ENCODE measurements at regions not wholly inside any gene's neighbourhood (a gene's known extent, or its start where the extent isn't known, plus 50 kb on each side); places are given as distances from the start of the nearest gene placed in this dataset.
"Not testable (repeated sequence)": the region's sequence is repeated elsewhere in the genome, so short reads cannot be mapped to it uniquely, and the experiment has no call there.

GRCh38 chr9:36521148-36521547 is 51.5 kb upstream of the MELK start:
- no peaks in the 10 kb centered on the region for H3K27me3 ChIP-seq (ENCODE audit: control insufficient read depth in 1 of 2, insufficient read depth in 2 of 2, low read length in 2 of 2)
- 75 to 79% methylated on average over 4 of the region's 4 CpGs for WGBS, 2 donors
- no peaks in the 10 kb centered on the region for H3K36me3 ChIP-seq (ENCODE audit: control insufficient read depth in 2 of 2, insufficient read depth in 2 of 2, low read length in 1 of 2)
- H3K4me3 ChIP-seq (ENCODE audit: low read depth in 1 of 2, low read length in 2 of 2) = no peak overlapping the region
- no peak overlapping the region for H3K27ac ChIP-seq (ENCODE audit: low read depth in 2 of 2, low read length in 1 of 2)
- no peaks in the 10 kb centered on the region for H3K9me3 ChIP-seq (ENCODE audit: control insufficient read depth in 2 of 2, insufficient read depth in 1 of 2, low read depth in 1 of 2, low read length in 1 of 2)
- H3K4me1 ChIP-seq (ENCODE audit: control insufficient read depth in 2 of 2, insufficient read depth in 2 of 2, low read length in 1 of 2) = no peaks in the 10 kb centered on the region

- H3K4me3 ChIP-seq (ENCODE audit: low read depth in 1 of 2, low read length in 2 of 2) = no peak overlapping the region
- no peaks in the 10 kb centered on the region for H3K36me3 ChIP-seq (ENCODE audit: control insufficient read depth in 2 of 2, insufficient read depth in 2 of 2, low read length in 1 of 2)
- H3K4me1 ChIP-seq (ENCODE audit: control insufficient read depth in 2 of 2, insufficient read depth in 2 of 2, low read length in 1 of 2) = no peaks in the 10 kb centered on the region
- H3K9me3 ChIP-seq (ENCODE audit: control insufficient read depth in 2 of 2, insufficient read depth in 1 of 2, low read depth in 1 of 2, low read length in 1 of 2) = no peaks in the 10 kb centered on the region
- H3K27ac ChIP-seq (ENCODE audit: low read depth in 2 of 2, low read length in 1 of 2) = no peak overlapping the region
- no peaks in the 10 kb centered on the region for H3K27me3 ChIP-seq (ENCODE audit: control insufficient read depth in 1 of 2, insufficient read depth in 2 of 2, low read length in 2 of 2)
Observed at GRCh38 chr9:36517131-36517530, 55.6 kb upstream of the MELK start.

- Histone ChIP-seq H3K27ac (ENCODE audit: low read depth in 2 of 2, low read length in 1 of 2) (no peak overlapping the region), H3K4me3 (ENCODE audit: low read depth in 1 of 2, low read length in 2 of 2) (no peak overlapping the region), H3K36me3 (ENCODE audit: control insufficient read depth in 2 of 2, insufficient read depth in 2 of 2, low read length in 1 of 2) (no peaks in the 10 kb centered on the region), H3K4me1 (ENCODE audit: control insufficient read depth in 2 of 2, insufficient read depth in 2 of 2, low read length in 1 of 2) (no peaks in the 10 kb centered on the region), H3K27me3 (ENCODE audit: control insufficient read depth in 1 of 2, insufficient read depth in 2 of 2, low read length in 2 of 2) (no peaks in the 10 kb centered on the region), H3K9me3 (ENCODE audit: control insufficient read depth in 2 of 2, insufficient read depth in 1 of 2, low read depth in 1 of 2, low read length in 1 of 2) (no peaks in the 10 kb centered on the region)
- WGBS, 2 donors = 80 to 87% methylated on average over 4 of the region's 4 CpGs
Observed at GRCh38 chr9:36504156-36504555, 68.5 kb upstream of the MELK start.

GRCh38 chr9:36503172-36504088 is 69.3 kb upstream of the MELK start:
- Histone ChIP-seq H3K27me3 (ENCODE audit: control insufficient read depth in 1 of 2, insufficient read depth in 2 of 2, low read length in 2 of 2) (no peaks in the 10 kb centered on the region), H3K4me1 (ENCODE audit: control insufficient read depth in 2 of 2, insufficient read depth in 2 of 2, low read length in 1 of 2) (no peaks in the 10 kb centered on the region), H3K4me3 (ENCODE audit: low read depth in 1 of 2, low read length in 2 of 2) (no peak overlapping the region), H3K9me3 (ENCODE audit: control insufficient read depth in 2 of 2, insufficient read depth in 1 of 2, low read depth in 1 of 2, low read length in 1 of 2) (no peaks in the 10 kb centered on the region), H3K36me3 (ENCODE audit: control insufficient read depth in 2 of 2, insufficient read depth in 2 of 2, low read length in 1 of 2) (no peaks in the 10 kb centered on the region), H3K27ac (ENCODE audit: low read depth in 2 of 2, low read length in 1 of 2) (no peak overlapping the region)
- WGBS, 2 donors = 81 to 83% methylated on average over 6 of the region's 6 CpGs

- no peaks in the 10 kb centered on the region for H3K36me3 ChIP-seq (ENCODE audit: control insufficient read depth in 2 of 2, insufficient read depth in 2 of 2, low read length in 1 of 2)
- H3K4me1 ChIP-seq (ENCODE audit: control insufficient read depth in 2 of 2, insufficient read depth in 2 of 2, low read length in 1 of 2) = no peaks in the 10 kb centered on the region
- H3K4me3 ChIP-seq (ENCODE audit: low read depth in 1 of 2, low read length in 2 of 2) = no peak overlapping the region
- no peaks in the 10 kb centered on the region for H3K9me3 ChIP-seq (ENCODE audit: control insufficient read depth in 2 of 2, insufficient read depth in 1 of 2, low read depth in 1 of 2, low read length in 1 of 2)
- 90% methylated on average over 3 of the region's 3 CpGs for WGBS, 2 donors
- no peak overlapping the region for H3K27ac ChIP-seq (ENCODE audit: low read depth in 2 of 2, low read length in 1 of 2)
- H3K27me3 ChIP-seq (ENCODE audit: control insufficient read depth in 1 of 2, insufficient read depth in 2 of 2, low read length in 2 of 2) = no peaks in the 10 kb centered on the region
Observed at GRCh38 chr9:36501727-36502126, 71.0 kb upstream of the MELK start.

GRCh38 chr9:36500931-36501330 is 71.8 kb upstream of the MELK start:
- H3K4me3 ChIP-seq (ENCODE audit: low read depth in 1 of 2, low read length in 2 of 2); H3K27me3 ChIP-seq (ENCODE audit: control insufficient read depth in 1 of 2, insufficient read depth in 2 of 2, low read length in 2 of 2); H3K36me3 ChIP-seq (ENCODE audit: control insufficient read depth in 2 of 2, insufficient read depth in 2 of 2, low read length in 1 of 2); H3K4me1 ChIP-seq (ENCODE audit: control insufficient read depth in 2 of 2, insufficient read depth in 2 of 2, low read length in 1 of 2); H3K9me3 ChIP-seq (ENCODE audit: control insufficient read depth in 2 of 2, insufficient read depth in 1 of 2, low read depth in 1 of 2, low read length in 1 of 2); H3K27ac ChIP-seq (ENCODE audit: low read depth in 2 of 2, low read length in 1 of 2): not testable (repeated sequence)
- WGBS, 2 donors = 90 to 95% methylated on average over 2 of the region's 2 CpGs

- Histone ChIP-seq H3K4me3 (ENCODE audit: low read depth in 1 of 2, low read length in 2 of 2) (no peak overlapping the region), H3K36me3 (ENCODE audit: control insufficient read depth in 2 of 2, insufficient read depth in 2 of 2, low read length in 1 of 2) (no peaks in the 10 kb centered on the region), H3K9me3 (ENCODE audit: control insufficient read depth in 2 of 2, insufficient read depth in 1 of 2, low read depth in 1 of 2, low read length in 1 of 2) (no peaks in the 10 kb centered on the region), H3K27me3 (ENCODE audit: control insufficient read depth in 1 of 2, insufficient read depth in 2 of 2, low read length in 2 of 2) (no peaks in the 10 kb centered on the region), H3K27ac (ENCODE audit: low read depth in 2 of 2, low read length in 1 of 2) (no peak overlapping the region), H3K4me1 (ENCODE audit: control insufficient read depth in 2 of 2, insufficient read depth in 2 of 2, low read length in 1 of 2) (no peaks in the 10 kb centered on the region)
- 69 to 74% methylated on average over 8 of the region's 8 CpGs for WGBS, 2 donors
Observed at GRCh38 chr9:36499174-36499890, 73.4 kb upstream of the MELK start.

GRCh38 chr9:36493564-36493963 is 79.1 kb upstream of the MELK start:
- H3K9me3 ChIP-seq (ENCODE audit: control insufficient read depth in 2 of 2, insufficient read depth in 1 of 2, low read depth in 1 of 2, low read length in 1 of 2); H3K4me1 ChIP-seq (ENCODE audit: control insufficient read depth in 2 of 2, insufficient read depth in 2 of 2, low read length in 1 of 2); H3K36me3 ChIP-seq (ENCODE audit: control insufficient read depth in 2 of 2, insufficient read depth in 2 of 2, low read length in 1 of 2); H3K27me3 ChIP-seq (ENCODE audit: control insufficient read depth in 1 of 2, insufficient read depth in 2 of 2, low read length in 2 of 2); H3K27ac ChIP-seq (ENCODE audit: low read depth in 2 of 2, low read length in 1 of 2); H3K4me3 ChIP-seq (ENCODE audit: low read depth in 1 of 2, low read length in 2 of 2): not testable (repeated sequence)
- 77 to 79% methylated on average over 6 of the region's 6 CpGs for WGBS, 2 donors

- Histone ChIP-seq H3K9me3 (ENCODE audit: control insufficient read depth in 2 of 2, insufficient read depth in 1 of 2, low read depth in 1 of 2, low read length in 1 of 2) (no peaks in the 10 kb centered on the region), H3K27ac (ENCODE audit: low read depth in 2 of 2, low read length in 1 of 2) (no peak overlapping the region), H3K4me3 (ENCODE audit: low read depth in 1 of 2, low read length in 2 of 2) (no peak overlapping the region), H3K36me3 (ENCODE audit: control insufficient read depth in 2 of 2, insufficient read depth in 2 of 2, low read length in 1 of 2) (no peaks in the 10 kb centered on the region), H3K27me3 (ENCODE audit: control insufficient read depth in 1 of 2, insufficient read depth in 2 of 2, low read length in 2 of 2) (no peaks in the 10 kb centered on the region), H3K4me1 (ENCODE audit: control insufficient read depth in 2 of 2, insufficient read depth in 2 of 2, low read length in 1 of 2) (no peaks in the 10 kb centered on the region)
- WGBS, 2 donors = 69 to 86% methylated on average over 2 of the region's 2 CpGs
Observed at GRCh38 chr9:36492865-36493264, 79.8 kb upstream of the MELK start.

GRCh38 chr9:36489453-36489852 is 83.2 kb upstream of the MELK start:
- Histone ChIP-seq H3K9me3 (ENCODE audit: control insufficient read depth in 2 of 2, insufficient read depth in 1 of 2, low read depth in 1 of 2, low read length in 1 of 2) (no peaks in the 10 kb centered on the region), H3K27ac (ENCODE audit: low read depth in 2 of 2, low read length in 1 of 2) (no peak overlapping the region), H3K27me3 (ENCODE audit: control insufficient read depth in 1 of 2, insufficient read depth in 2 of 2, low read length in 2 of 2) (no peaks in the 10 kb centered on the region), H3K4me1 (ENCODE audit: control insufficient read depth in 2 of 2, insufficient read depth in 2 of 2, low read length in 1 of 2) (no peaks in the 10 kb centered on the region), H3K4me3 (ENCODE audit: low read depth in 1 of 2, low read length in 2 of 2) (no peak overlapping the region), H3K36me3 (ENCODE audit: control insufficient read depth in 2 of 2, insufficient read depth in 2 of 2, low read length in 1 of 2) (no peaks in the 10 kb centered on the region)
- 94 to 95% methylated on average over 8 of the region's 8 CpGs for whole genome bisulfite sequencing, 2 donors
